CD4-positive, CD25-positive, alpha-beta regulatory T cell (primary cell): ENCODE measurements at regions not wholly inside any gene's neighbourhood (a gene's known extent, or its start where the extent isn't known, plus 50 kb on each side); places are given as distances from the start of the nearest gene placed in this dataset.
"Not testable (repeated sequence)": the region's sequence is repeated elsewhere in the genome, so short reads cannot be mapped to it uniquely, and the experiment has no call there.

Source experiments
- ATAC-seq, 2 donors: fragments of 150-1000 bp; cut with Tn5 transposase; one replicate each; pipeline ENCODE4 v1.10.0; 2021; ENCODE audit warnings: low read depth in 2 of 2, moderate number of reproducible peaks in 2 of 2, moderate library complexity in 1 of 2
- DNase-seq, 3 donors: peaks; one replicate each; pipeline versions ENCODE4 v3.0.0 to v3.0.0-alpha.2; 2012 to 2022; ENCODE audit warnings: mixed read lengths in 1 of 3
- H3K27ac ChIP-seq: one replicate; pipeline ENCODE4 v1.7.0; 2013; ENCODE audit warnings: mild to moderate bottlenecking, low read length; ENCODE audit not compliant: insufficient read depth, poor library complexity, severe bottlenecking
- H3K27me3 ChIP-seq: one replicate; pipeline ENCODE4 v1.7.0; 2013; ENCODE audit warnings: low read length; ENCODE audit not compliant: control insufficient read depth, insufficient read depth
- H3K36me3 ChIP-seq: one replicate; pipeline ENCODE4 v1.7.0; 2013; ENCODE audit warnings: mild to moderate bottlenecking, low read length, moderate library complexity; ENCODE audit not compliant: control insufficient read depth, insufficient read depth
- H3K4me1 ChIP-seq: 2 replicates; pipeline ENCODE4 v1.7.0; 2013; ENCODE audit warnings: mild to moderate bottlenecking, low read length; ENCODE audit not compliant: insufficient read depth, control insufficient read depth, poor library complexity, severe bottlenecking
- H3K4me3 ChIP-seq: one replicate; pipeline ENCODE4 v1.7.0; 2013; ENCODE audit warnings: low read depth, mild to moderate bottlenecking, low read length, moderate library complexity
- H3K9me3 ChIP-seq, 2 experiments: 1 replicate in 1 of 2; 2 replicates in 1 of 2; pipeline ENCODE4 v1.7.0; 2013; ENCODE audit warnings: low read length in 2 of 2, mild to moderate bottlenecking in 1 of 2, moderate library complexity in 1 of 2; ENCODE audit not compliant: control insufficient read depth in 2 of 2
- H3K27ac Mint-ChIP-seq, 3 donors: one replicate each; pipeline ENCODE4 v1.8.0; 2020 to 2022; ENCODE audit warnings: mild to moderate bottlenecking in 3 of 3, mixed read lengths in 3 of 3, moderate library complexity in 2 of 3
- H3K27me3 Mint-ChIP-seq: one replicate; pipeline ENCODE4 v1.8.0; 2022; ENCODE audit warnings: mild to moderate bottlenecking, mixed read lengths
- H3K36me3 Mint-ChIP-seq: one replicate; pipeline ENCODE4 v1.8.0; 2020; ENCODE audit warnings: mixed read lengths
- H3K4me1 Mint-ChIP-seq, 4 donors: one replicate each; pipeline ENCODE4 v1.8.0; 2020 to 2022; ENCODE audit warnings: mixed read lengths in 4 of 4, mild to moderate bottlenecking in 1 of 4
- H3K4me3 Mint-ChIP-seq, 4 donors: one replicate each; pipeline ENCODE4 v1.8.0; 2020 to 2022; ENCODE audit warnings: mild to moderate bottlenecking in 4 of 4, mixed read lengths in 4 of 4, moderate library complexity in 3 of 4
- H3K9me3 Mint-ChIP-seq, 7 donors: one replicate each; pipeline ENCODE4 v1.8.0; 2020 to 2022; ENCODE audit warnings: mixed read lengths in 7 of 7, mild to moderate bottlenecking in 3 of 7, moderate library complexity in 2 of 7

GRCh38 chr12:11539156-11539555 lies 110.3 kb upstream of the ETV6 start:
- H3K27ac Mint-ChIP-seq = no peak overlapping the region

GRCh38 chr12:11540156-11540555 lies 109.3 kb upstream of the ETV6 start:
- no peak overlapping the region for H3K4me3 ChIP-seq
- peaks cover 0 to 3% (median 0%) of the 10 kb centered on the region in 7 donors for H3K9me3 Mint-ChIP-seq
- no peaks in the 10 kb centered on the region for H3K36me3 Mint-ChIP-seq
- no peak for ATAC-seq
- no peak overlapping the region for H3K4me3 Mint-ChIP-seq
- DNase-seq = no peak
- H3K4me1 Mint-ChIP-seq = peaks cover 6 to 28% (median 12%) of the 10 kb centered on the region in 4 donors
- H3K27ac ChIP-seq = no peak overlapping the region
- H3K36me3 ChIP-seq = no peaks in the 10 kb centered on the region
- H3K27me3 ChIP-seq = no peaks in the 10 kb centered on the region
- no peaks in the 10 kb centered on the region for H3K9me3 ChIP-seq
- peaks cover 11% of the 10 kb centered on the region for H3K4me1 ChIP-seq
- peaks cover 11% of the 10 kb centered on the region for H3K27me3 Mint-ChIP-seq
- no peak overlapping the region for H3K27ac Mint-ChIP-seq

More at GRCh38 chr12:11539156-11539555, 110.3 kb upstream of the ETV6 start:
- H3K4me1 Mint-ChIP-seq = peaks cover 4 to 18% (median 9%) of the 10 kb centered on the region in 4 donors
- H3K27me3 Mint-ChIP-seq = peaks cover 17% of the 10 kb centered on the region
- peaks cover 1% of the 10 kb centered on the region for H3K4me1 ChIP-seq
- no peaks in the 10 kb centered on the region for H3K36me3 ChIP-seq
- no peaks in the 10 kb centered on the region for H3K36me3 Mint-ChIP-seq
- H3K9me3 ChIP-seq = no peaks in the 10 kb centered on the region
- DNase-seq (no peak), ATAC-seq (no peak)
- H3K27ac ChIP-seq = no peak overlapping the region
- peaks cover 0 to 3% (median 0%) of the 10 kb centered on the region in 7 donors for H3K9me3 Mint-ChIP-seq
- no peaks in the 10 kb centered on the region for H3K27me3 ChIP-seq
- no peak overlapping the region for H3K4me3 Mint-ChIP-seq
- no peak overlapping the region for H3K4me3 ChIP-seq

GRCh38 chr12:11540615-11541310 lies 108.7 kb upstream of the ETV6 start:
- Mint-ChIP-seq H3K27me3 (peaks cover 11% of the 10 kb centered on the region), H3K4me3 (peak overlapping the region in 2 of 4 donors; percentile 24 to 44), H3K27ac (peak overlapping the region in 2 of 3 donors; percentile 57 to 89), H3K36me3 (no peaks in the 10 kb centered on the region), H3K4me1 (peaks cover 12 to 34% (median 18%) of the 10 kb centered on the region in 4 donors), H3K9me3 (peaks cover 0 to 3% (median 0%) of the 10 kb centered on the region in 7 donors)
- H3K27me3 ChIP-seq = no peaks in the 10 kb centered on the region
- H3K4me3 ChIP-seq = no peak overlapping the region
- no peak overlapping the region for H3K27ac ChIP-seq
- peaks cover 18% of the 10 kb centered on the region for H3K4me1 ChIP-seq
- H3K9me3 ChIP-seq = no peaks in the 10 kb centered on the region
- DNase-seq (no peak), ATAC-seq (no peak)
- H3K36me3 ChIP-seq = no peaks in the 10 kb centered on the region

- Mint-ChIP-seq H3K9me3 (no peaks in the 10 kb centered on the region), H3K36me3 (no peaks in the 10 kb centered on the region), H3K4me1 (peaks cover 18 to 45% (median 24%) of the 10 kb centered on the region in 4 donors), H3K27ac (peak overlapping the region in 2 of 3 donors; percentile 66 to 85), H3K27me3 (no peaks in the 10 kb centered on the region), H3K4me3 (no peak overlapping the region)
- ATAC-seq (no peak), DNase-seq (no peak)
- Histone ChIP-seq H3K4me1 (peaks cover 29% of the 10 kb centered on the region), H3K9me3 (no peaks in the 10 kb centered on the region), H3K4me3 (no peak overlapping the region), H3K27ac (no peak overlapping the region), H3K27me3 (no peaks in the 10 kb centered on the region), H3K36me3 (no peaks in the 10 kb centered on the region)
Observed at GRCh38 chr12:11542599-11542998, 106.9 kb upstream of the ETV6 start.

GRCh38 chr12:11543457-11544158 lies 105.9 kb upstream of the ETV6 start:
- Mint-ChIP-seq H3K27me3 (no peaks in the 10 kb centered on the region), H3K4me1 (peaks cover 18 to 53% (median 24%) of the 10 kb centered on the region in 4 donors), H3K27ac (peak overlapping the region; percentile 42 to 71 (median 44)), H3K36me3 (no peaks in the 10 kb centered on the region), H3K9me3 (no peaks in the 10 kb centered on the region), H3K4me3 (peak overlapping the region in 1 of 4 donors; percentile 10)
- Histone ChIP-seq H3K27ac (no peak overlapping the region), H3K27me3 (no peaks in the 10 kb centered on the region), H3K4me3 (no peak overlapping the region), H3K9me3 (no peaks in the 10 kb centered on the region), H3K4me1 (peaks cover 29% of the 10 kb centered on the region), H3K36me3 (no peaks in the 10 kb centered on the region)
- DNase-seq = no peak
- no peak for ATAC-seq

GRCh38 chr12:11545484-11546330 lies 103.8 kb upstream of the ETV6 start:
- H3K4me1 ChIP-seq = peaks cover 29% of the 10 kb centered on the region
- no peaks in the 10 kb centered on the region for H3K27me3 Mint-ChIP-seq
- no peaks in the 10 kb centered on the region for H3K9me3 ChIP-seq
- H3K27ac ChIP-seq = peak overlapping the region; percentile 81
- peaks cover 14 to 49% (median 21%) of the 10 kb centered on the region in 4 donors for H3K4me1 Mint-ChIP-seq
- peak overlapping the region; percentile 95 to 96 (median 96) for H3K27ac Mint-ChIP-seq
- peak overlapping the region; percentile 51 to 81 (median 66) for H3K4me3 Mint-ChIP-seq
- no peaks in the 10 kb centered on the region for H3K27me3 ChIP-seq
- ATAC-seq (peak; percentile 79 to 82), DNase-seq (peak; percentile 16 to 80 (median 75))
- no peaks in the 10 kb centered on the region for H3K36me3 ChIP-seq
- no peaks in the 10 kb centered on the region for H3K36me3 Mint-ChIP-seq
- peak overlapping the region; percentile 71 for H3K4me3 ChIP-seq
- H3K9me3 Mint-ChIP-seq = no peaks in the 10 kb centered on the region

- H3K4me3 ChIP-seq = peak overlapping the region; percentile 71
Observed at GRCh38 chr12:11546582-11547270, 102.7 kb upstream of the ETV6 start.

More at GRCh38 chr12:11546582-11547270, 102.7 kb upstream of the ETV6 start:
- H3K27me3 Mint-ChIP-seq, H3K9me3 ChIP-seq, H3K36me3 ChIP-seq, H3K9me3 Mint-ChIP-seq, DNase-seq, ATAC-seq, H3K36me3 Mint-ChIP-seq, H3K27me3 ChIP-seq: not testable (repeated sequence)
- Mint-ChIP-seq H3K27ac (peak overlapping the region; percentile 69 to 96 (median 80)), H3K4me3 (peak overlapping the region in 1 of 4 donors; percentile 76), H3K4me1 (peaks cover 12 to 46% (median 20%) of the 10 kb centered on the region in 4 donors)
- H3K4me1 ChIP-seq = peaks cover 29% of the 10 kb centered on the region
- peak overlapping the region; percentile 81 for H3K27ac ChIP-seq
